ENCODE measurements at regions not wholly inside any gene's neighbourhood (a gene's known extent, or its start where the extent isn't known, plus 50 kb on each side); places are given as distances from the start of the nearest gene placed in this dataset.

DNA sequence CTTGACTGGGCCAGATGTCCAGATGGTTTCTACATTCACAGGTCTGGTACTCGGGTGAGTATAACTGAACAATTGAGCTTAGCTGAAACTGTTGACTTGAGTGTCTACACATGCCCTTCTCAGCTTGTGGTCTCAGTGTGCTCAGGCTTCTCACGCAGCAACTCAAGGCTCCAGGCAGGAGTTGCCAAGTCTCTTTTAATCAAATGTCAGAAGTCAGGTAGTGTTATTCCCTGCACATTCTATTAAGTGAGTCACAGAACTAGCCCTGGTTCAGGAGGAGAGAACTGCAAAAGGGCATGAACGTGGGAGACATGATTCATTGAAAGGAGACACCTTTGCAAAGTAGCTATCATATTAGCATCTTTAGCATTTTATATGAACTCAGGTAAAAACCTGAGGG, 199.3 kb upstream of the ACTBL2 start:
- H3K27me3 ChIP-seq (ENCODE audit: insufficient read depth, low read length, poor library complexity), result no peaks in the 10 kb centered on the region
- TF ChIP-seq, protein P1, sequence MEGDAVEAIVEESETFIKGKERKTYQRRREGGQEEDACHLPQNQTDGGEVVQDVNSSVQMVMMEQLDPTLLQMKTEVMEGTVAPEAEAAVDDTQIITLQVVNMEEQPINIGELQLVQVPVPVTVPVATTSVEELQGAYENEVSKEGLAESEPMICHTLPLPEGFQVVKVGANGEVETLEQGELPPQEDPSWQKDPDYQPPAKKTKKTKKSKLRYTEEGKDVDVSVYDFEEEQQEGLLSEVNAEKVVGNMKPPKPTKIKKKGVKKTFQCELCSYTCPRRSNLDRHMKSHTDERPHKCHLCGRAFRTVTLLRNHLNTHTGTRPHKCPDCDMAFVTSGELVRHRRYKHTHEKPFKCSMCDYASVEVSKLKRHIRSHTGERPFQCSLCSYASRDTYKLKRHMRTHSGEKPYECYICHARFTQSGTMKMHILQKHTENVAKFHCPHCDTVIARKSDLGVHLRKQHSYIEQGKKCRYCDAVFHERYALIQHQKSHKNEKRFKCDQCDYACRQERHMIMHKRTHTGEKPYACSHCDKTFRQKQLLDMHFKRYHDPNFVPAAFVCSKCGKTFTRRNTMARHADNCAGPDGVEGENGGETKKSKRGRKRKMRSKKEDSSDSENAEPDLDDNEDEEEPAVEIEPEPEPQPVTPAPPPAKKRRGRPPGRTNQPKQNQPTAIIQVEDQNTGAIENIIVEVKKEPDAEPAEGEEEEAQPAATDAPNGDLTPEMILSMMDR (IDR thresholded peaks at IDR 0.05; ENCODE audit: borderline replicate concordance, extremely low read depth, low read length, poor library complexity, severe bottlenecking), result no peak
- TF ChIP-seq EZH2 (IDR thresholded peaks at IDR 0.05; ENCODE audit: borderline replicate concordance, low read depth, low read length, severe bottlenecking), result no peak
- no peaks in the 10 kb centered on the region for H3K36me3 ChIP-seq (ENCODE audit: insufficient read depth, low read length)
- no peaks in the 10 kb centered on the region for H4K20me1 ChIP-seq (ENCODE audit: insufficient read depth, low read length)
- H3K4me3 ChIP-seq (ENCODE audit: low read depth in 1 of 2, low read length in 2 of 2), result no peak overlapping the region
- H2AFZ ChIP-seq (ENCODE audit: low read depth, low read length), result no peak overlapping the region
- H3K9ac ChIP-seq (ENCODE audit: low read depth, low read length), result no peak overlapping the region
- no peak overlapping the region for H3K27ac ChIP-seq (ENCODE audit: low read length)
- H3K79me2 ChIP-seq (ENCODE audit: insufficient read depth, low read length), result no peaks in the 10 kb centered on the region
- H3K9me3 ChIP-seq (ENCODE audit: insufficient read depth, low read length, severe bottlenecking), result no peaks in the 10 kb centered on the region
- DNase-seq (no peak), ATAC-seq (ENCODE audit: insufficient read depth, low read depth) (no peak)
- no peaks in the 10 kb centered on the region for H3K4me1 ChIP-seq (ENCODE audit: insufficient read depth, low read length)
- H3K4me2 ChIP-seq (ENCODE audit: insufficient read depth, low read length), result no peak overlapping the region

DNA sequence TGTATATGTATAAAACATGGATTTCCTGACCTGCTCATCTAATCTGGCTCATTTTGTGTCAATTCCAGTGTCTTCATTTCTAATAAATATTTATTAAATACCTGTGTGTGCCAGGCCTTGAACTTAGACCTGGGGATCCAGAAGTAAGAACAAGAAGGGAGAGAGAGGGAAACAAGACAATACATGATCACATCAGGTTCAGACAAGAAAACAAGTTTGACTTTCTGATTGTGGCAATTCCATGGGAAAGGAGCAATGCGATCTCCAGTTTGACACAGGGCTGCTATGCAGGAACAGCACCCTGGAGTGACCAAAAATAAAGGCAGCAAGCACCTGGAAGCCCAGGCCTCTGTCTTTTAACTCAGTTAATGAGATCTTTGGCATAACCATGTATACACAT, 198.1 kb upstream of the ACTBL2 start:
- Histone ChIP-seq H3K4me2 (ENCODE audit: insufficient read depth, low read length) (no peak overlapping the region), H3K27ac (ENCODE audit: low read length) (no peak overlapping the region), H3K79me2 (ENCODE audit: insufficient read depth, low read length) (no peaks in the 10 kb centered on the region), H4K20me1 (ENCODE audit: insufficient read depth, low read length) (no peaks in the 10 kb centered on the region), H3K36me3 (ENCODE audit: insufficient read depth, low read length) (no peaks in the 10 kb centered on the region), H3K4me1 (ENCODE audit: insufficient read depth, low read length) (no peaks in the 10 kb centered on the region), H2AFZ (ENCODE audit: low read depth, low read length) (no peak overlapping the region), H3K9ac (ENCODE audit: low read depth, low read length) (no peak overlapping the region), H3K9me3 (ENCODE audit: insufficient read depth, low read length, severe bottlenecking) (no peaks in the 10 kb centered on the region), H3K27me3 (ENCODE audit: insufficient read depth, low read length, poor library complexity) (no peaks in the 10 kb centered on the region), H3K4me3 (ENCODE audit: low read depth in 1 of 2, low read length in 2 of 2) (no peak overlapping the region)
- ATAC-seq (ENCODE audit: insufficient read depth, low read depth) (no peak), DNase-seq (no peak)
- TF ChIP-seq, protein P1 (IDR thresholded peaks at IDR 0.05; ENCODE audit: borderline replicate concordance, extremely low read depth, low read length, poor library complexity, severe bottlenecking), result no peak
- TF ChIP-seq EZH2 (IDR thresholded peaks at IDR 0.05; ENCODE audit: borderline replicate concordance, low read depth, low read length, severe bottlenecking), result no peak

DNA sequence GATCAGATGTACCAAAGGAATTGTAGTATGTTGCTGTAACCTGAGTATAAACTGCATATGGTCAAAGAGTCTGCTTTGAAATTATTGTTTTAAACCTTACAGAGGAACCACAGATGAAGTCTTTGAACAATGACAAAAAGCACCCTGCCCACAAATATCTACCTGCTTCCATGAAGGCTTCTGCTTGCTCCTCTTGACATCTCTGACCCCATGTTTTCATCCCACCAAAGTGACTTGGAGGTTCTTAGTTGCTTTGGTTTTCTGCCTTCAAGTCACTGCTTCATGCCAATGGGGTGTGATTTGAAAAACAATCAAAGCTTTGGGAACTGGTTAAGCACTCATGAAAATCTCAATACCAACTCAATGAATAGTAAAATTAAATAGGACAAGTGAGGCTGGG, 194.6 kb upstream of the ACTBL2 start:
- no peak for ATAC-seq (ENCODE audit: insufficient read depth, low read depth)
- Histone ChIP-seq H4K20me1 (ENCODE audit: insufficient read depth, low read length) (no peaks in the 10 kb centered on the region), H2AFZ (ENCODE audit: low read depth, low read length) (no peak overlapping the region), H3K9ac (ENCODE audit: low read depth, low read length) (no peak overlapping the region), H3K27ac (ENCODE audit: low read length) (no peak overlapping the region), H3K79me2 (ENCODE audit: insufficient read depth, low read length) (no peaks in the 10 kb centered on the region), H3K4me1 (ENCODE audit: insufficient read depth, low read length) (no peaks in the 10 kb centered on the region), H3K27me3 (ENCODE audit: insufficient read depth, low read length, poor library complexity) (no peaks in the 10 kb centered on the region), H3K4me2 (ENCODE audit: insufficient read depth, low read length) (no peak overlapping the region), H3K36me3 (ENCODE audit: insufficient read depth, low read length) (no peaks in the 10 kb centered on the region), H3K4me3 (ENCODE audit: low read depth in 1 of 2, low read length in 2 of 2) (no peak overlapping the region), H3K9me3 (ENCODE audit: insufficient read depth, low read length, severe bottlenecking) (no peaks in the 10 kb centered on the region)
- no peak for DNase-seq
- no peak for TF ChIP-seq EZH2 (IDR thresholded peaks at IDR 0.05; ENCODE audit: borderline replicate concordance, low read depth, low read length, severe bottlenecking)
- TF ChIP-seq, protein P1 (IDR thresholded peaks at IDR 0.05; ENCODE audit: borderline replicate concordance, extremely low read depth, low read length, poor library complexity, severe bottlenecking), result no peak
